Activated CD4-positive, alpha-beta memory T cell treated with anti-CD3 and anti-CD28 coated beads for 36 hours (primary cell): ENCODE measurements at regions not wholly inside any gene's neighbourhood (a gene's known extent, or its start where the extent isn't known, plus 50 kb on each side); places are given as distances from the start of the nearest gene placed in this dataset.

ENCODE experiments used
- CTCF ChIA-PET: fragments of 350-600 bp; sonication (Branson Sonifier 250); formaldehyde crosslinking; loops from one replicate; lab custom pipeline; 2021; ENCODE audit warnings: antibody characterized with exemption, inconsistent platforms; lab: Charles Lee
- POLR2A ChIA-PET: fragments of 350-600 bp; sonication (Branson Sonifier 250); formaldehyde crosslinking; loops from one replicate; lab custom pipeline; 2021; ENCODE audit warnings: antibody characterized with exemption; lab: Charles Lee
- DNase-seq: peaks from one replicate; pipeline ENCODE4 v3.0.0-alpha.2; 2020
- H3K27ac Mint-ChIP-seq: one replicate; pipeline ENCODE4 v1.8.0; 2021; ENCODE audit warnings: mixed read lengths
- H3K27me3 Mint-ChIP-seq: one replicate; pipeline ENCODE4 v1.8.0; 2021; ENCODE audit warnings: mixed read lengths
- H3K36me3 Mint-ChIP-seq: one replicate; pipeline ENCODE4 v1.8.0; 2021; ENCODE audit warnings: mixed read lengths
- H3K4me1 Mint-ChIP-seq: one replicate; pipeline ENCODE4 v1.8.0; 2021; ENCODE audit warnings: low read depth, mixed read lengths
- H3K4me3 Mint-ChIP-seq: one replicate; pipeline ENCODE4 v1.8.0; 2021; ENCODE audit warnings: mild to moderate bottlenecking, mixed read lengths
- H3K9me3 Mint-ChIP-seq: one replicate; pipeline ENCODE4 v1.8.0; 2021; ENCODE audit warnings: mixed read lengths
- intact Hi-C: fragments of 100-400 bp; cut with micrococcal nuclease; formaldehyde crosslinking; loops from one replicate; pipeline ENCODE4 v1.15.1; 2023

- H3K27ac Mint-ChIP-seq: no peak overlapping the region
- no peaks in the 10 kb centered on the region for H3K4me1 Mint-ChIP-seq
- ChIA-PET POLR2A (no interaction called here), CTCF (no interaction called here)
- H3K9me3 Mint-ChIP-seq: no peaks in the 10 kb centered on the region
- no peaks in the 10 kb centered on the region for H3K27me3 Mint-ChIP-seq
- intact Hi-C loops: no loop called here
- DNase-seq: no peak
- H3K36me3 Mint-ChIP-seq: no peaks in the 10 kb centered on the region
- no peak overlapping the region for H3K4me3 Mint-ChIP-seq
These were observed 192.1 kb downstream of the CYRIA start for GRCh38 chr2:16473575-16473974.

- H3K27me3 Mint-ChIP-seq: no peaks in the 10 kb centered on the region
- no peaks in the 10 kb centered on the region for H3K9me3 Mint-ChIP-seq
- intact Hi-C loops: no loop called here
- H3K36me3 Mint-ChIP-seq: no peaks in the 10 kb centered on the region
- no peaks in the 10 kb centered on the region for H3K4me1 Mint-ChIP-seq
- POLR2A ChIA-PET: no interaction called here
- no peak for DNase-seq
- H3K4me3 Mint-ChIP-seq: no peak overlapping the region
- no peak overlapping the region for H3K27ac Mint-ChIP-seq
- CTCF ChIA-PET: no interaction called here
These were observed 194.6 kb downstream of the CYRIA start for GRCh38 chr2:16470936-16471490.

GRCh38 chr2:16466821-16467151, 198.8 kb downstream of the CYRIA start:
- Mint-ChIP-seq H3K4me3 (no peak overlapping the region), H3K27me3 (peaks cover 4% of the 10 kb centered on the region), H3K9me3 (no peaks in the 10 kb centered on the region), H3K4me1 (no peaks in the 10 kb centered on the region), H3K36me3 (no peaks in the 10 kb centered on the region), H3K27ac (no peak overlapping the region)
- DNase-seq: no peak
- ChIA-PET CTCF (no interaction called here), POLR2A (no interaction called here)
- intact Hi-C loops: no loop called here

- H3K9me3 Mint-ChIP-seq: no peaks in the 10 kb centered on the region
- intact Hi-C loops: no loop called here
- no peaks in the 10 kb centered on the region for H3K4me1 Mint-ChIP-seq
- no peak overlapping the region for H3K27ac Mint-ChIP-seq
- H3K27me3 Mint-ChIP-seq: peaks cover 4% of the 10 kb centered on the region
- CTCF ChIA-PET: no interaction called here
- POLR2A ChIA-PET: no interaction called here
- H3K36me3 Mint-ChIP-seq: no peaks in the 10 kb centered on the region
- H3K4me3 Mint-ChIP-seq: no peak overlapping the region
- DNase-seq: no peak
These were observed 199.4 kb downstream of the CYRIA start for GRCh38 chr2:16466133-16466820.

- Mint-ChIP-seq H3K4me3 (no peak overlapping the region), H3K36me3 (no peaks in the 10 kb centered on the region), H3K9me3 (no peaks in the 10 kb centered on the region), H3K27me3 (peaks cover 4% of the 10 kb centered on the region), H3K4me1 (no peaks in the 10 kb centered on the region), H3K27ac (no peak overlapping the region)
- ChIA-PET POLR2A (no interaction called here), CTCF (no interaction called here)
- intact Hi-C loops: no loop called here
- no peak for DNase-seq
These were observed 201.0 kb downstream of the CYRIA start for GRCh38 chr2:16464641-16465040.

- Mint-ChIP-seq H3K27me3 (peaks cover 4% of the 10 kb centered on the region), H3K27ac (no peak overlapping the region), H3K4me3 (no peak overlapping the region), H3K9me3 (no peaks in the 10 kb centered on the region), H3K36me3 (no peaks in the 10 kb centered on the region), H3K4me1 (no peaks in the 10 kb centered on the region)
- intact Hi-C loops: no loop called here
- ChIA-PET POLR2A (no interaction called here), CTCF (no interaction called here)
- DNase-seq: no peak
These were observed 202.7 kb downstream of the CYRIA start for GRCh38 chr2:16462958-16463357.

GRCh38 chr2:16461672-16462071, 204.0 kb downstream of the CYRIA start:
- H3K36me3 Mint-ChIP-seq: no peaks in the 10 kb centered on the region
- H3K9me3 Mint-ChIP-seq: no peaks in the 10 kb centered on the region
- H3K27me3 Mint-ChIP-seq: peaks cover 4% of the 10 kb centered on the region
- ChIA-PET POLR2A (no interaction called here), CTCF (no interaction called here)
- H3K4me1 Mint-ChIP-seq: no peaks in the 10 kb centered on the region
- H3K27ac Mint-ChIP-seq: no peak overlapping the region
- no peak overlapping the region for H3K4me3 Mint-ChIP-seq
- DNase-seq: no peak
- intact Hi-C loops: no loop called here

- POLR2A ChIA-PET: no interaction called here
- Mint-ChIP-seq H3K27ac (no peak overlapping the region), H3K27me3 (no peaks in the 10 kb centered on the region), H3K4me1 (no peaks in the 10 kb centered on the region), H3K9me3 (no peaks in the 10 kb centered on the region), H3K36me3 (no peaks in the 10 kb centered on the region), H3K4me3 (no peak overlapping the region)
- no peak for DNase-seq
- CTCF ChIA-PET: no interaction called here
- intact Hi-C loops: no loop called here
These were observed 206.0 kb downstream of the CYRIA start for GRCh38 chr2:16459606-16460005.

- H3K4me3 Mint-ChIP-seq: no peak overlapping the region
- ChIA-PET POLR2A (no interaction called here), CTCF (no interaction called here)
- no peak overlapping the region for H3K27ac Mint-ChIP-seq
- no peaks in the 10 kb centered on the region for H3K4me1 Mint-ChIP-seq
- intact Hi-C loops: no loop called here
- H3K36me3 Mint-ChIP-seq: no peaks in the 10 kb centered on the region
- no peaks in the 10 kb centered on the region for H3K9me3 Mint-ChIP-seq
- no peaks in the 10 kb centered on the region for H3K27me3 Mint-ChIP-seq
- no peak for DNase-seq
These were observed 211.0 kb downstream of the CYRIA start for GRCh38 chr2:16454621-16455020.

GRCh38 chr2:16452123-16452522, 213.5 kb downstream of the CYRIA start:
- intact Hi-C loops: no loop called here
- H3K4me3 Mint-ChIP-seq: no peak overlapping the region
- H3K4me1 Mint-ChIP-seq: no peaks in the 10 kb centered on the region
- H3K27me3 Mint-ChIP-seq: no peaks in the 10 kb centered on the region
- no peak overlapping the region for H3K27ac Mint-ChIP-seq
- CTCF ChIA-PET: no interaction called here
- no peaks in the 10 kb centered on the region for H3K9me3 Mint-ChIP-seq
- DNase-seq: no peak
- POLR2A ChIA-PET: no interaction called here
- no peaks in the 10 kb centered on the region for H3K36me3 Mint-ChIP-seq

- intact Hi-C loops: no loop called here
- H3K36me3 Mint-ChIP-seq: no peaks in the 10 kb centered on the region
These were observed 218.9 kb downstream of the CYRIA start for GRCh38 chr2:16446706-16447105.

GRCh38 chr2:16442971-16443370, 222.7 kb downstream of the CYRIA start:
- H3K36me3 Mint-ChIP-seq: no peaks in the 10 kb centered on the region
- CTCF ChIA-PET: no interaction called here
- POLR2A ChIA-PET: no interaction called here
- no peaks in the 10 kb centered on the region for H3K4me1 Mint-ChIP-seq
- H3K27me3 Mint-ChIP-seq: no peaks in the 10 kb centered on the region
- no peak overlapping the region for H3K27ac Mint-ChIP-seq
- no peak for DNase-seq
- no peak overlapping the region for H3K4me3 Mint-ChIP-seq
- H3K9me3 Mint-ChIP-seq: no peaks in the 10 kb centered on the region
- intact Hi-C loops: no loop called here

More at GRCh38 chr2:16446706-16447105, 218.9 kb downstream of the CYRIA start:
- no peak overlapping the region for H3K4me3 Mint-ChIP-seq
- no peaks in the 10 kb centered on the region for H3K4me1 Mint-ChIP-seq
- H3K9me3 Mint-ChIP-seq: no peaks in the 10 kb centered on the region
- POLR2A ChIA-PET: no interaction called here
- H3K27me3 Mint-ChIP-seq: no peaks in the 10 kb centered on the region
- no peak overlapping the region for H3K27ac Mint-ChIP-seq
- no peak for DNase-seq
- CTCF ChIA-PET: no interaction called here

GRCh38 chr2:16441431-16441830, 224.2 kb downstream of the CYRIA start:
- Mint-ChIP-seq H3K36me3 (no peaks in the 10 kb centered on the region), H3K9me3 (no peaks in the 10 kb centered on the region), H3K27me3 (peaks cover 5% of the 10 kb centered on the region), H3K27ac (no peak overlapping the region), H3K4me3 (no peak overlapping the region), H3K4me1 (no peaks in the 10 kb centered on the region)
- ChIA-PET POLR2A (no interaction called here), CTCF (no interaction called here)
- no peak for DNase-seq
- intact Hi-C loops: no loop called here
